HG03565 (cell line): ENCODE measurements at regions not wholly inside any gene's neighbourhood (a gene's known extent, or its start where the extent isn't known, plus 50 kb on each side); places are given as distances from the start of the nearest gene placed in this dataset.

Experiments
- ATAC-seq: cut with Tn5 transposase; IDR thresholded peaks from one replicate; pipeline ENCODE4 v1.9.1; 2021; ENCODE audit warnings: mild to moderate bottlenecking, moderate library complexity; ENCODE audit not compliant: unreplicated experiment

GRCh38 chr15:97899981-97900380 is 60.5 kb upstream of the ARRDC4 start:
- ATAC-seq: no peak

GRCh38 chr15:97902140-97902780 is 58.2 kb upstream of the ARRDC4 start:
- no peak for ATAC-seq

GRCh38 chr15:97903560-97903959 is 56.9 kb upstream of the ARRDC4 start:
- no peak for ATAC-seq

GRCh38 chr15:97903971-97904572 is 56.4 kb upstream of the ARRDC4 start:
- ATAC-seq: no peak

GRCh38 chr15:97909291-97909891 is 51.1 kb upstream of the ARRDC4 start:
- ATAC-seq: peak; percentile 98
